ENCODE measurements at regions not wholly inside any gene's neighbourhood (a gene's known extent, or its start where the extent isn't known, plus 50 kb on each side); places are given as distances from the start of the nearest gene placed in this dataset.

GRCh38 chr3:72099326-72100079, 314.6 kb upstream of the PROK2 start:
- no peak for TF ChIP-seq CTCF (IDR thresholded peaks at IDR 0.05; ENCODE audit: borderline replicate concordance, insufficient read depth, low read depth, low read length)
- peak overlapping the region; percentile 57 for H3K4me3 ChIP-seq (ENCODE audit: low read depth, low read length)

GRCh38 chr3:72097053-72097452, 312.1 kb upstream of the PROK2 start:
- no peak for TF ChIP-seq CTCF (IDR thresholded peaks at IDR 0.05; ENCODE audit: borderline replicate concordance, insufficient read depth, low read depth, low read length)
- H3K4me3 ChIP-seq (ENCODE audit: low read depth, low read length), result no peak overlapping the region

GRCh38 chr3:72095521-72095920, 310.6 kb upstream of the PROK2 start:
- H3K4me3 ChIP-seq (ENCODE audit: low read depth, low read length), result no peak overlapping the region
- no peak for TF ChIP-seq CTCF (IDR thresholded peaks at IDR 0.05; ENCODE audit: borderline replicate concordance, insufficient read depth, low read depth, low read length)

GRCh38 chr3:72093992-72094334, 309.0 kb upstream of the PROK2 start:
- no peak for TF ChIP-seq CTCF (IDR thresholded peaks at IDR 0.05; ENCODE audit: borderline replicate concordance, insufficient read depth, low read depth, low read length)
- no peak overlapping the region for H3K4me3 ChIP-seq (ENCODE audit: low read depth, low read length)

- H3K4me3 ChIP-seq (ENCODE audit: low read depth, low read length), result no peak overlapping the region
- TF ChIP-seq CTCF (IDR thresholded peaks at IDR 0.05; ENCODE audit: borderline replicate concordance, insufficient read depth, low read depth, low read length), result no peak
Observed at GRCh38 chr3:72093270-72093991, 308.5 kb upstream of the PROK2 start.

- peak; percentile 8; the same call in 1 of the 2 replicates for TF ChIP-seq CTCF (IDR thresholded peaks at IDR 0.05; ENCODE audit: borderline replicate concordance, insufficient read depth, low read depth, low read length)
- no peak overlapping the region for H3K4me3 ChIP-seq (ENCODE audit: low read depth, low read length)
Observed at GRCh38 chr3:72092778-72093177, 307.8 kb upstream of the PROK2 start.

Measured in GM12875 (cell line).